HG03196 (cell line): ENCODE measurements at regions not wholly inside any gene's neighbourhood (a gene's known extent, or its start where the extent isn't known, plus 50 kb on each side); places are given as distances from the start of the nearest gene placed in this dataset.

Experiments used
- ATAC-seq: cut with Tn5 transposase; IDR thresholded peaks from one replicate; pipeline ENCODE4 v1.9.1; 2021; ENCODE audit not compliant: unreplicated experiment

DNA sequence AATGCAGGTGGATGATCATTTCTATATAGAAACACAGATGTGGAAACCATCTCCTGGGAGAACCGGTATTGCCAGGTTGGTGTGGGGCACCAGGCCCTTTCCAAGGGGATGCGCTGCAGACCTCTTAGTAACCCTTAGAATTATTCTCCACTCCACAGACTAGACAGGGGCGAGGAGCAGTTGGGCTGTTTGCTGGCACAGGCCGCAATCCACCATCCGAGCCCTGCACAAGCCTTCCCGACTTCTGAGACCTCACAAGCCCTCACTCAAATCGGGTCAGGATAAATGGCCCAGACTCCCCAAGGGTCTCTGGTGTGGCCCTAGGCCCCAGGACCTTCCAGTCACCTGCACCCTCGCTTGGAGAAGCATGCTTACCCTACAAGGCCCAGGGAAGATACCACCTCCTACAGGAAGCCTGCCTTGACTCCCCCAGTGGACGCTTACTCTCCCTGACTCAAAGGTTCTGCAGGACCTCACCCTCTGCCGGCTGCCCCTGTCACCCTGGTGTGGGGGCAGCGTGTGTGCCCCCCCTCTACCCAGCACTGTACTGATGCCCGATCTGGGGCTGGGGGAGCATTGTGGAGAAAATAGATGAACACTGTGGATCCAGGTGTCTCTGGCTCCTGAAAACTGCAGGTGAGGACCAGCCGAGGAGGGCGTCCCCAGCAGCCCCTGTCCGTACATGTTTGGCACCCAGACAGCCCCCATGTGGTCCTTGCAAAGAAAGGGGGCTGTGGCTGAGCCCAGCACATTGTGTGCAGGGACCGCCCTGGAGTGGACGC is 49.8 kb upstream of the ACSF3 start:
- ATAC-seq = no peak
